ENCODE measurements at regions not wholly inside any gene's neighbourhood (a gene's known extent, or its start where the extent isn't known, plus 50 kb on each side); places are given as distances from the start of the nearest gene placed in this dataset.
"Not testable (repeated sequence)": the region's sequence is repeated elsewhere in the genome, so short reads cannot be mapped to it uniquely, and the experiment has no call there.

DNA sequence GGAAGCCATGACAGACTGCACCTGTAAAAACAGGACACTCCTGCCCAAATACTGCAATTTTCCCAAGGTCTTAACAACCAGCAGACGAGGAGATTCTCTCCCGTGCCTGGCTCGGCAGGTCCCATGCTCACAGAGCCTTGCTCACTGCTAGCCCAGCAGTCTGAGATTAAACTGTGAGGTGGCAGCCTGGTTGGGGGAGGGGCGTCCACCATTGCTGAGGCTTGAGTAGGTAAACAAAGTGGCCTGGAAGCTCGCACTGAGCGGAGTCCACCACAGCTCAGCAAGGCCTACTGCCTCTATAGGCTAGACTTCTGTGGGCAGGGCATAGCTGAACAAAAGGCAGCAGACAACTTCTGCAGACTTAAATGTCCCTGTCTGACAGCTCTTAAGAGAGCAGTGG, 80.3 kb downstream of the ANXA5 start:
- H3K9me3 ChIP-seq (replicated peaks; ENCODE audit: control insufficient read depth, insufficient read depth, low read length); POLR2A ChIA-PET; H3K9ac ChIP-seq (ENCODE audit: control insufficient read depth, insufficient read depth, low read length); BruUV-seq (replicated peaks); DNase-seq (ENCODE audit: low read depth, low spot score); in situ Hi-C loops (cut with MboI); FAIRE-seq; H3K4me2 ChIP-seq (ENCODE audit: control insufficient read depth, insufficient read depth); H3K27ac ChIP-seq (ENCODE audit: control insufficient read depth, insufficient read depth); intact Hi-C loops (cut with micrococcal nuclease; ENCODE audit: unreplicated experiment); H2AFZ ChIP-seq (ENCODE audit: control insufficient read depth, low read depth, low read length); H3K27me3 ChIP-seq (replicated peaks in 1 of 2; ENCODE audit: control insufficient read depth in 2 of 2, insufficient read depth in 2 of 2, low read length in 1 of 2); H3K4me1 ChIP-seq (ENCODE audit: control insufficient read depth, insufficient read depth, low read length); H3K79me2 ChIP-seq (ENCODE audit: control insufficient read depth, insufficient read depth, low read length); H3K4me3 ChIP-seq; H4K20me1 ChIP-seq (ENCODE audit: control insufficient read depth, insufficient read depth); H3K36me3 ChIP-seq (ENCODE audit: control insufficient read depth in 2 of 2, insufficient read depth in 2 of 2, low read length in 1 of 2); ATAC-seq: not testable (repeated sequence)
- CTCF ChIA-PET: interaction anchor here (1.3 kb wide), 1 partner anchor 9 kb away, joined by 4 read pairs; no protein-coding TSS in a partner anchor
- 21% methylated on average over 6 of the region's 6 CpGs for WGBS (ENCODE audit: insufficient coverage, insufficient replicate concordance, low lambda C conversion rate, missing lambda C conversion rate)
- RAD21 ChIA-PET (ENCODE audit: unreplicated experiment): interaction anchor here (0.6 kb wide), 1 partner anchor 46 kb away, joined by 3 read pairs; no protein-coding TSS in a partner anchor
- SMC1A ChIA-PET (ENCODE audit: uncharacterized antibody, unreplicated experiment): interaction anchor here (1.1 kb wide), 1 partner anchor 18 kb away, joined by 3 read pairs; no protein-coding TSS in a partner anchor

GRCh38 chr4:121614101-121614500, 82.7 kb downstream of the ANXA5 start:
- intact Hi-C loops (cut with micrococcal nuclease; ENCODE audit: unreplicated experiment): no loop called here
- no peak for DNase-seq (ENCODE audit: low read depth, low spot score)

More at GRCh38 chr4:121614101-121614500, 82.7 kb downstream of the ANXA5 start:
- Histone ChIP-seq H3K79me2 (ENCODE audit: control insufficient read depth, insufficient read depth, low read length) (no peaks in the 10 kb centered on the region), H3K4me3 (no peak overlapping the region), H3K4me1 (ENCODE audit: control insufficient read depth, insufficient read depth, low read length) (no peaks in the 10 kb centered on the region), H2AFZ (ENCODE audit: control insufficient read depth, low read depth, low read length) (no peak overlapping the region), H3K36me3 (ENCODE audit: control insufficient read depth in 2 of 2, insufficient read depth in 2 of 2, low read length in 1 of 2) (no peaks in the 10 kb centered on the region), H4K20me1 (ENCODE audit: control insufficient read depth, insufficient read depth) (no peaks in the 10 kb centered on the region), H3K9ac (ENCODE audit: control insufficient read depth, insufficient read depth, low read length) (no peak overlapping the region), H3K27me3 (replicated peaks in 1 of 2; ENCODE audit: control insufficient read depth in 2 of 2, insufficient read depth in 2 of 2, low read length in 1 of 2) (no peaks in the 10 kb centered on the region), H3K9me3 (replicated peaks; ENCODE audit: control insufficient read depth, insufficient read depth, low read length) (no peaks in the 10 kb centered on the region), H3K27ac (ENCODE audit: control insufficient read depth, insufficient read depth) (no peak overlapping the region), H3K4me2 (ENCODE audit: control insufficient read depth, insufficient read depth) (no peak overlapping the region)
- ChIA-PET POLR2A (no interaction called here), SMC1A (ENCODE audit: uncharacterized antibody, unreplicated experiment) (no interaction called here), RAD21 (ENCODE audit: unreplicated experiment) (no interaction called here), CTCF (interaction anchor here (1.0 kb wide), 1 partner anchor 311 kb away, joined by 3 read pairs; no protein-coding TSS in a partner anchor)
- in situ Hi-C loops (cut with MboI): no loop called here
- ATAC-seq (no peak), FAIRE-seq (no peak)
- TF ChIP-seq MTA3 (IDR thresholded peaks at IDR 0.05; ENCODE audit: borderline replicate concordance, low read length): no peak
- TF ChIP-seq POLR2AphosphoS5 (IDR thresholded peaks at IDR 0.05; ENCODE audit: low read length): no peak
- TF ChIP-seq NBN (IDR thresholded peaks at IDR 0.05): no peak
- no peak for TF ChIP-seq E4F1 (IDR thresholded peaks at IDR 0.05; ENCODE audit: borderline replicate concordance, partially characterized antibody)
- no peak for TF ChIP-seq EZH2 (IDR thresholded peaks at IDR 0.05; ENCODE audit: borderline replicate concordance, control insufficient read depth, low read depth, low read length)
- no TSS peak for BruUV-seq (replicated peaks)

Data from GM12878 (cell line).